Natural killer cell (primary cell): ENCODE measurements at regions not wholly inside any gene's neighbourhood (a gene's known extent, or its start where the extent isn't known, plus 50 kb on each side); places are given as distances from the start of the nearest gene placed in this dataset.

Source experiments
- ATAC-seq, 3 donors: fragments of 150-1000 bp in 2 of 3; fragments of 200-7000 bp in 1 of 3; cut with Tn5 transposase; 1 replicate in 1 of 3; 2 replicates in 2 of 3; pipeline ENCODE4 v1.10.0; 2021; ENCODE audit warnings: mild to moderate bottlenecking in 2 of 3, moderate library complexity in 2 of 3
- DNase-seq, 2 donors: peaks; one replicate each; pipeline versions ENCODE4 v3.0.0 to v3.0.0-alpha.2; 2013 to 2021; ENCODE audit warnings: mixed read lengths in 1 of 2
- H3K27ac ChIP-seq: one replicate; pipeline ENCODE4 v1.5.1; 2013; ENCODE audit warnings: mild to moderate bottlenecking, low read length
- H3K27me3 ChIP-seq: one replicate; pipeline ENCODE4 v1.6.1; 2013; ENCODE audit warnings: low read length; ENCODE audit not compliant: control insufficient read depth, insufficient read depth
- H3K36me3 ChIP-seq: one replicate; pipeline ENCODE4 v1.6.1; 2013; ENCODE audit warnings: low read length; ENCODE audit not compliant: control insufficient read depth, insufficient read depth
- H3K4me1 ChIP-seq: one replicate; pipeline ENCODE4 v1.6.1; 2013; ENCODE audit warnings: low read length; ENCODE audit not compliant: control insufficient read depth, insufficient read depth
- H3K4me3 ChIP-seq: one replicate; pipeline ENCODE4 v1.5.1; 2013; ENCODE audit warnings: low read length
- H3K9me3 ChIP-seq: one replicate; pipeline ENCODE4 v1.6.1; 2013; ENCODE audit warnings: low read length; ENCODE audit not compliant: control insufficient read depth, insufficient read depth
- H3K27ac Mint-ChIP-seq, 2 donors: one replicate each; pipeline ENCODE4 v1.8.0; 2022; ENCODE audit warnings: mild to moderate bottlenecking in 2 of 2, mixed read lengths in 2 of 2, moderate library complexity in 1 of 2
- H3K27me3 Mint-ChIP-seq, 2 donors: one replicate each; pipeline ENCODE4 v1.8.0; 2022; ENCODE audit warnings: low read depth in 2 of 2, mixed read lengths in 2 of 2
- H3K36me3 Mint-ChIP-seq: one replicate; pipeline ENCODE4 v1.8.0; 2022; ENCODE audit warnings: mixed read lengths
- H3K4me1 Mint-ChIP-seq, 2 donors: one replicate each; pipeline ENCODE4 v1.8.0; 2022; ENCODE audit warnings: mixed read lengths in 2 of 2
- H3K4me3 Mint-ChIP-seq: one replicate; pipeline ENCODE4 v1.8.0; 2022; ENCODE audit warnings: mild to moderate bottlenecking, moderate library complexity, mixed read lengths
- H3K9me3 Mint-ChIP-seq, 2 donors: one replicate each; pipeline ENCODE4 v1.8.0; 2022; ENCODE audit warnings: mixed read lengths in 2 of 2
- CTCF ChIP-seq: fragments of 200-600 bp; IDR thresholded peaks from one replicate; pipeline ENCODE4 v1.8.0; 2022; ENCODE audit warnings: antibody characterized with exemption
- WGBS: methylation state at CpG from one replicate; pipeline ENCODE4 v1.1.7; 2013; ENCODE audit warnings: missing lambda C conversion rate; ENCODE audit not compliant: insufficient coverage; 5-methylcytosine and 5-hydroxymethylcytosine counted together
- intact Hi-C: fragments of 100-400 bp; cut with micrococcal nuclease; formaldehyde crosslinking; loops from one replicate; pipeline ENCODE4 v1.14.2; 2022

GRCh38 chr13:30526612-30527495 is 61.1 kb upstream of the HMGB1 start:
- Histone ChIP-seq H3K4me1 (no peaks in the 10 kb centered on the region), H3K36me3 (no peaks in the 10 kb centered on the region), H3K27me3 (no peaks in the 10 kb centered on the region), H3K9me3 (no peaks in the 10 kb centered on the region), H3K27ac (no peak overlapping the region), H3K4me3 (no peak overlapping the region)
- Mint-ChIP-seq H3K4me3 (no peak overlapping the region), H3K27ac (no peak overlapping the region), H3K27me3 (peaks cover 0 to 6% of the 10 kb centered on the region in 2 donors), H3K4me1 (no peaks in the 10 kb centered on the region), H3K9me3 (no peaks in the 10 kb centered on the region), H3K36me3 (no peaks in the 10 kb centered on the region)
- ATAC-seq (no peak), DNase-seq (no peak)
- intact Hi-C loops = no loop called here
- TF ChIP-seq CTCF = no peak
- 91% methylated on average over 21 of the region's 21 CpGs for WGBS

- no peaks in the 10 kb centered on the region for H3K4me1 Mint-ChIP-seq
- no peak for DNase-seq
- no peaks in the 10 kb centered on the region for H3K9me3 Mint-ChIP-seq
- no peak for TF ChIP-seq CTCF
- H3K27ac Mint-ChIP-seq = no peak overlapping the region
- H3K4me3 Mint-ChIP-seq = no peak overlapping the region
- H3K4me3 ChIP-seq = no peak overlapping the region
- H3K36me3 Mint-ChIP-seq = no peaks in the 10 kb centered on the region
- WGBS = 91% methylated on average over 6 of the region's 8 CpGs
- H3K9me3 ChIP-seq = no peaks in the 10 kb centered on the region
- no peak for ATAC-seq
- H3K27me3 Mint-ChIP-seq = no peaks in the 10 kb centered on the region
- no peaks in the 10 kb centered on the region for H3K4me1 ChIP-seq
- no peaks in the 10 kb centered on the region for H3K27me3 ChIP-seq
- intact Hi-C loops = no loop called here
- H3K36me3 ChIP-seq = no peaks in the 10 kb centered on the region
- H3K27ac ChIP-seq = no peak overlapping the region
These were observed 63.5 kb upstream of the HMGB1 start for GRCh38 chr13:30529085-30529834.

GRCh38 chr13:30535046-30535445 is 69.3 kb upstream of the HMGB1 start:
- intact Hi-C loops = no loop called here
- H3K27me3 Mint-ChIP-seq = peaks cover 0 to 2% of the 10 kb centered on the region in 2 donors
- no peak overlapping the region for H3K4me3 Mint-ChIP-seq
- H3K4me1 ChIP-seq = no peaks in the 10 kb centered on the region
- no peak for ATAC-seq
- H3K4me3 ChIP-seq = no peak overlapping the region
- no peaks in the 10 kb centered on the region for H3K9me3 ChIP-seq
- no peak overlapping the region for H3K27ac ChIP-seq
- H3K27me3 ChIP-seq = no peaks in the 10 kb centered on the region
- no peaks in the 10 kb centered on the region for H3K9me3 Mint-ChIP-seq
- no peaks in the 10 kb centered on the region for H3K4me1 Mint-ChIP-seq
- H3K36me3 Mint-ChIP-seq = no peaks in the 10 kb centered on the region
- TF ChIP-seq CTCF = no peak
- 100% methylated on average over 2 of the region's 2 CpGs for WGBS
- no peaks in the 10 kb centered on the region for H3K36me3 ChIP-seq
- H3K27ac Mint-ChIP-seq = no peak overlapping the region
- no peak for DNase-seq
